GM12865 (cell line): ENCODE measurements at regions not wholly inside any gene's neighbourhood (a gene's known extent, or its start where the extent isn't known, plus 50 kb on each side); places are given as distances from the start of the nearest gene placed in this dataset.

Experiments
- DNase-seq: peaks from one replicate; pipeline ENCODE4 v3.0.0; 2010; ENCODE audit warnings: low read depth
- H3K4me3 ChIP-seq: 2 replicates; pipeline ENCODE4 v1.5.1; 2011; ENCODE audit warnings: mild to moderate bottlenecking, low read depth, low read length, control low read depth
- CTCF ChIP-seq: IDR thresholded peaks from 2 replicates; pipeline ENCODE4 v1.5.1; 2011; ENCODE audit warnings: low read length, control low read depth, low read depth, inconsistent platforms; ENCODE audit not compliant: insufficient read depth; ENCODE audit errors: missing control alignments

- no peak overlapping the region for H3K4me3 ChIP-seq
- DNase-seq = no peak
- TF ChIP-seq CTCF = no peak
Measured at GRCh38 chr11:110921742-110922521, 209.7 kb upstream of the ARHGAP20 start.

- peak; percentile 8 for DNase-seq
- TF ChIP-seq CTCF = no peak
- H3K4me3 ChIP-seq = no peak overlapping the region
Measured at GRCh38 chr11:110919241-110919922, 207.1 kb upstream of the ARHGAP20 start.

- no peak for DNase-seq
- no peak overlapping the region for H3K4me3 ChIP-seq
- TF ChIP-seq CTCF = no peak
Measured at GRCh38 chr11:110918351-110918750, 206.1 kb upstream of the ARHGAP20 start.

- no peak for TF ChIP-seq CTCF
- no peak for DNase-seq
- no peak overlapping the region for H3K4me3 ChIP-seq
Measured at GRCh38 chr11:110912437-110912836, 200.2 kb upstream of the ARHGAP20 start.

- no peak for DNase-seq
- no peak for TF ChIP-seq CTCF
Measured at GRCh38 chr11:110910384-110910783, 198.1 kb upstream of the ARHGAP20 start.

GRCh38 chr11:110909336-110909735 is 197.1 kb upstream of the ARHGAP20 start:
- TF ChIP-seq CTCF = no peak
- no peak for DNase-seq
- no peak overlapping the region for H3K4me3 ChIP-seq

More at GRCh38 chr11:110910384-110910783, 198.1 kb upstream of the ARHGAP20 start:
- H3K4me3 ChIP-seq = no peak overlapping the region
